ENCODE measurements at regions not wholly inside any gene's neighbourhood (a gene's known extent, or its start where the extent isn't known, plus 50 kb on each side); places are given as distances from the start of the nearest gene placed in this dataset.

DNA sequence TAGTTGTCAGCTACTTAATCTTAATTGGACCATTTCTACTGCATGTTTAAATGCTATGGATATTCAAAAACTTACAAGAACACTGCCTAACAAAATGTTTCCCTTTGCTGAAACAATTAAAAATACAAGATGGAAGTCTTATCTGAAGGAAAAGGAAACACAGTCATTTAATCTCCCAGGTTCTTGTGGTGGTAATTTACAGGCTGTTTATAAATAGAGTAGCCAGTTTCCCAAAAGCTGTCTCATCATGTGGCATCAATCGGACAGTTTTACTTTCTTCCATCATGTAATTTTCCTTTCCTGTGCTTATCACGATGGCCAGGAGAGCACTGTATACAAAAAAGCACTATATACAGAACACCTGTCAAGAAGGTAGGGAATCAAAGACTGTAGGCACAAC is 368.1 kb downstream of the ZEB2 start:
- DNase-seq, result no peak

DNA sequence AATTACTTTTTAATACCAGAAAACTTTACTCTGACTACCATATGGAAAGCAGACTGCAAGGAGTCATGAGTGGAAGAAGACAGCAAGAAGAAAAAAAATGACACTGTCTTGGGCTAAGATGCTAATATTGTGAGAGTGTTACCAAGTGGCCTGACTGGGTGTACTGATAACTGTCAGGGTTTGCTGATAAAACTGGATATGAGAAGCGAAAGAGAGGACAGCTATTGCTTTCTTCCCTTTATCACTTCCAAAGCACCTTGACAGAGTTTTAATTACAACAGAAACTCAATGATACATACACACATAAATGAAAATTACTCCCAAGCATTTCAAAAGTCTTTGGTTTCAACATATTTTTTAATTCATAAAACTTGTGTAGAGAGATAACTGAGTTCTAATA is 368.5 kb downstream of the ZEB2 start:
- no peak for DNase-seq

DNA sequence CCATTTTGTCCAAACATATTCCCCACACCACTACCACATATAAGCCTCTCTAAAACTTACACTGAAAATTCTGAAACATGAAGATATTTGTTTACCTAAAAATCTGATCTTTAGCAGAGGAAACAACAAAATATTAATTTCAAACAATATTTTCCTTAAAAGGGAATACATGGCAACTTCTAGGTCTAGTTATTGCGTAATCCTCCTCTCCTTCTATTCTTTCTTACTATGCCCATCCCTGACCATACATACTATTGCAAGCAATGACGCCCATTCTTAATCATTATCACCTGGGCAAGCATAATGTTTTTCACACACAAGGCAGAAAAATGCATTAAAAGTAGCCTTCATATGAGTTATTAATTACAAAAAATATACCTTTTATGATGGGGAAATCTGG is 372.6 kb downstream of the ZEB2 start:
- DNase-seq, result no peak

GRCh38 chr2:144146876-144147275 is 373.0 kb downstream of the ZEB2 start:
- no peak for DNase-seq

DNA sequence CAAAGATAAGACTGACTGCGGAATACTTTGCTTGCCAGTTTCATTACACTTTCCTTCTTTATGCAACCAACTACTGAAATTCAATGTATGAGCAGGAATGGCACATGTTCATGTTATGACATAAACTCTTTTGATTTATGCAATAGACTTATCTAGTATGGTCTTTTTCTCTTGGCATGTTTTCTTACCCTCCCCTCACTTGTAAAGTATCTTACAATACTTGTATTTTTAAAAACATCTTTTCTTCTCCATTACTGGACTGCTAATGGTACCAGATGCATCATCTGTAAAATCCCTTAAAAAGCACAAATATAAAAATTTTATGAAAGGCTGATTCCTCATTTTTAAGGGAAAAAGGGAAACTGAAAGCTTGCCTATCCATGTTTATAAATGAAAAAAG is 373.8 kb downstream of the ZEB2 start:
- DNase-seq, result no peak

DNA sequence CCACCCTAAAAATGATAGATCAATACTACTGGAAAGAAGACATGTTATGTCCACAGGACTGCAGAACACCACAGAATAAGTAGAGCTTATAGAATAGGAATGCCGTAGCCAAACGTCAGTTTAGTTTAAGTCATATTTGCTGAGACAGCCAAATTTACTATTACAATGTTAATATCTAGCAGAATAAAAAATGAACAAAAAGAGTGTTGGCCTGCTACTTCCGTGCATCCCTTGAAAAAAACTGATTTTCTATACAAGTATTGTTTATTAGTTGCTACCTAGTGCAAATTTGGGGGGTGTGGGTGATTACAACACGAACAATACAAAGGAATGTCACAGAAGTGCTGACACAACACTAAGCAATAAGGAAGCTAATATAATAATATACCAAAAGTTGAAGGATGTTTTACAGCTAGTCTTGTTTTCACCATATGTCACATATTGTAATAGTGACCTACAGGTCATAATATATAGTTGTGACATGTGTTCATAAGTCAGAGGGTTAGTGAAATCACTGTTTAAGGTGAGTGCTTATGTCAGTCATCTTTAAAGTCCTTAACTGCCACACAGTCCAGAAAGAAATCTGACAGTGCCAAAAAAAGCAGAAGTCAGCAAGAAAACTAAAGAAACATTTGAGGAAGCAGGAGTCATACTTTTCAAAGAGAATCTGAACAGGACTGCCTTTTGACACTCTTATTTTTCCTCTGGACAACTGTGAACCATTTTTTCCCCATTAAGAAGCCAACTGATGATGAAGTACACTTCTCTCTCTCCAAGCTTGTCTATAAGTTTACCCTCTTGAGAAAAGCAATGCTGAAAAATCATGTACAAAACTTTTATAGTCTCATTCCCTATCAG is 376.4 kb downstream of the ZEB2 start:
- no peak for DNase-seq

DNA sequence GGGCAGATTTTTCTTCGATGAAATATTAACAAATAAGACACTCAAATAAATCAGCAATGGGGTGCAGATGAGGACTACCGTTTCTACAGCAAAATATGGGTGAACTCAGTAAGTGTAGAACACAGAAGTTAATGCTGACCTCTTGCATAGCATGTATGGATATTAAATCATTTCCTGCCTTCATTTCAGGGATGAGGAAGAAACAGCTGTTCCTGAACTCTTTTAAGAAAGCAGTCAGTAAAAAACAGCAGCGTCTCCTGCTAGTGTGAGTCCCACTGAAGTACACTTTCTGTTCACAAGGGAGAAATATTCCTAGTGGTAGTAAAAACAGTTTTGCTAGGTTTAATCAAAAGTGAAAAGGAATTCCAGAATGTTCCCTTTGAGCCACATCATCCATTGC is 379.0 kb downstream of the ZEB2 start:
- no peak for DNase-seq

- peak; percentile 77 for DNase-seq
Observed at GRCh38 chr2:144137705-144138428, 382.1 kb downstream of the ZEB2 start.

GRCh38 chr2:144137272-144137671 is 382.6 kb downstream of the ZEB2 start:
- DNase-seq, result no peak

- DNase-seq, result no peak
Observed at GRCh38 chr2:144136297-144137010, 383.5 kb downstream of the ZEB2 start.

DNA sequence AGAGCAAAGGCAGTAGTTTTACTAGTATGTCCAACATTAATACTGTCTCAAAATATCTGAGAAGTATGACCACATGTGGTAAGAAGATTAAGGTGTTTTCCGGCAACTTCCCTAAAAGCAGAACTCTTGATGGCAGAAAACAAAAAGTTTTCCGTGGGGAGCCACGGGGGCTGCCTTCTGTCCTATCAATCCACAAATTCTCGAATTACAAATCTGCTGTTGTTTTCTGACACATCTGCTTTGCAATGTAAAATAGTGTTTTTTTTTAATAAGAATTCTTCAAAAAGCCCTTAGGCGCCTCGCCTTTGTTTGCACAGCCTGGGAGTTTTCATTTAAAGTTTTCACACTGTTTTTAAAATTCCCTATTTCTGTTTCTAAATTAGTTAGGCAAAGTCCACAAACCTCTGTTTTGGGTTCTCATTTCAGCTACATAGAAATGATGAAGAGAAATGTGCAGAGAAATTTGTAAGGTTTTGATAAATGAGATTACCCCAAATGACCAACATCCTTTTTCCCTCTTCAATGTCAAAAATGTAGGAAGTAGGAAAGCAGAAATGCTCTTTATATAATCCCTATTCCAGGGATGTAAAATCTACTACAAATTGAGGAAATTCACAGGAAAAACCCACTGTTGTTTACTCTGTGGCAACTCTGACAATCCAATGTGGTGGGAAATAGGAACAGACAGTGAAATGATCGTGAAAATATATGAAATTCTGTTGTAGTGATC is 385.8 kb downstream of the ZEB2 start:
- DNase-seq, result no peak

DNA sequence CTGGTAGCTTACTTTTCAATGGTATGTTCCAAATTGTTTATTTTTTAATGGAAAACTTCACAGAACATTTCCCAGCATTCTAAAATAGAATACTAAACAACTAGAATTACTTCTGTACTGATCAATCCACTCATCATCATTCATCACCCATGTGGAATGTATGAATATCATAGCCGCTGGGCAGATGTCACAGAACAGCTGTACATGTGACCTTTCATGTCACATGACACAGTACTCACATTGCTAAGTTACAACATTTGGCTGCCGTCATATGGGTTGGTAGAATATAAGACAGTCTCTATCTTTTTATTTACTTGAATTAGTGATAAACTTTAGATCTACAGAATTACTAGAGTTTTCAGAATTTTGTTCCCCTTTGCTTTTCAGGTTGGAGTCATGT is 387.6 kb downstream of the ZEB2 start:
- DNase-seq, result peak; percentile 92

DNA sequence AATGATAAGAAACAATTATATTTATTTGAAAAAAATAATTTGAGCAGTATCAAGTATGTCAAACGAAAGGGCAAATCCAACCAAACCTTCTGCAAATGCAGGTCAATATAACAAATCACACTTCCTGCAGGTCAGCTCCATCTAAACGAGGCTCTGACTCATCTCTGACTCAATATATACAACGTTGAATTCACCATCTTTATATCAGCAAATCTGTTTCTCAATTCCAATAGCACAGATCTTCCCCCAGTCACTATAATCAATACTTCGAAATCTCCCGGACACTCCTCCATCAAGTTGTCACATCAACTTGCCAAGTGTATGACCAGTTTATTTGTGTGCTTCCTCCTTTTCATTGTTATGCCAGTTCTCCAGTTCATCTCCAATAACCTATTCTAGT is 388.9 kb downstream of the ZEB2 start:
- DNase-seq, result peak; percentile 65

DNA sequence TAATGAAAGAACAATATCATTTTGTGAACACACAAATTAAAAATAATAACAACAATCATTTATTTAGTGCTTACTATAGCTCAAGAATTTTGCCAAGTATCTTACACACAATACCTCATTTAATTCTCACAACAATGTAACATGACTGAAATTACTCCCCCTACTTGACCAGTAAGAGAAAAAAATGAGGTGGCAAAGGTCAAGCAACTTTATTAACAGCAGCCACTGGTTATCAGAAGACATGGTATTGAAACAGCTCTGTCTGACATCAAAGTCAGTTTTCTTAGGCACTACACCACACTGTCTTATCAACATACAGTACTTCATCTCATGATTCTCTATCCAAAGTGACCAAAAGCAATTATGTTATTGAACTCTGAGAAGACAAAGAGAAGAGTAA is 389.4 kb downstream of the ZEB2 start:
- DNase-seq, result no peak

GRCh38 chr2:144128130-144128746 is 391.7 kb downstream of the ZEB2 start:
- no peak for DNase-seq

GRCh38 chr2:144127693-144128092 is 392.2 kb downstream of the ZEB2 start:
- DNase-seq, result no peak

DNA sequence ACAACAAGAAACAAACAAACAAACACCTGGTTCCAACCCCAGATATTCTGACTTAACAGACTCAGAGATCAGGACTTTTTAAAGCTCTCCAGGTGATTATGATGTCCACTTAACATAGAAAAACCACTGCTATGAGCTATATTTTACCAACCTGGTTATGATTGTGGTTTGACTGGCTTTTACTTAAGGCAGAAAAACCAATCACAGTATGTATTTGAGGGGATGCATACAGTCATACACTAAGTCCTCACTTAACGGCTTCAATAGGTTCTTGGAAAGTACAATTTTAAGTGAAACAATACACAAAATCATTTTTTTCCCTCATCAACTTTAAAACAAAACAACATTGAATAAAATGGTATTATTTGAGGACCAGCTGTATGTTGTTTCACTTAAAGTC is 393.6 kb downstream of the ZEB2 start:
- no peak for DNase-seq

- no peak for DNase-seq
Observed at GRCh38 chr2:144125751-144126150, 394.2 kb downstream of the ZEB2 start.

- DNase-seq, result no peak
Observed at GRCh38 chr2:144124882-144125281, 395.0 kb downstream of the ZEB2 start.

DNA sequence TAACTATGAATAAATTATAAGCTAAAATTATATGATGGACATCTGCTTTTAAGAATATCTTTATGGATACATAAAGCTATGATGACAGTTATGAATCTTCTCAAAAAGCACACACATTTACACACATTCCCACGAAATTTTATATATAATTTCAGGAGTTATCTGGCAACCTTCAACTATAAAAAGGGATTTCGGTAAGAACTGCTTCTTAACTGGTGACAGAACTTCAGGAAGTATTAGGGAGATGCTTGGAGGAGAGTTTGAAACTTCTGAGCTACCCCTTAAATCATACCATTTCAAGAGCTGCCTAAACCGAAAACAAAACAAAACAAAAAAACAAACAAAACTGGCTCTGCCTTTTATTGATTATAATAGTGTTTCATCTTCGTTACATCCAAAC is 399.4 kb downstream of the ZEB2 start:
- no peak for DNase-seq

GRCh38 chr2:144117086-144117485 is 402.8 kb downstream of the ZEB2 start:
- DNase-seq, result no peak

DNA sequence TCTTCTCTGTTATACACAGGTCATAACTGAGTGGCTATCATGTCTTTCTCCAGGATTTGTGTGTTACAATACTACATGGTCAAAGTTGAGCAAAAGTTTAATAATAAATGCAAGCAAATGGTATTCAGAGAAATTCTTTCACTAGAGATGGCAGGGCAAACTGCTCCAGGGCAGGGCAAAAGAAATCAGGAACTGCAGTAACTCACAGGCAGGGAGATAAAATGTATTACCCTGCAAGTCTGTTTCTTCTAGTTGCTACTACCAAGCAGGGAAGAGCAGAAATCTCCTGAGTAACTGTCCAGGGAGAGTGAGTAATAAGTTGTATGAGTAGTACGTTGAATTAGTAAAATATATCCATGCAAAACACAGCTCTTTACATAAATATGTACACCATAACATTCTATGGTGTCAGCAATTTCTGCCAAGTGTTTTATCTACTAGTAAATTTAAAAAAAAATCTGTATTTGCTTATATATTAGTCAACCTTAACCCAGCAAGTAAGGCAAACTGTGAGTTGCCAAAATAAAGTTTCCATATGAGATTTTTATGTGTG is 404.1 kb downstream of the ZEB2 start:
- DNase-seq, result peak; percentile 39

Measured in EL (cell line).